ENCODE measurements at regions not wholly inside any gene's neighbourhood (a gene's known extent, or its start where the extent isn't known, plus 50 kb on each side); places are given as distances from the start of the nearest gene placed in this dataset.
A peak's percentile ranks its signal among the peaks of the same experiment; 100 is the strongest.

- Histone ChIP-seq H3K27ac (ENCODE audit: low read depth, low read length) (no peak overlapping the region), H3K27me3 (ENCODE audit: control insufficient read depth, insufficient read depth, low read length) (no peaks in the 10 kb centered on the region), H3K4me3 (ENCODE audit: low read depth, low read length) (no peak overlapping the region), H3K9me3 (ENCODE audit: control insufficient read depth, insufficient read depth, low read length) (no peaks in the 10 kb centered on the region)
- ChIA-PET POLR2A (no interaction called here), CTCF (no interaction called here)
- DNase-seq (ENCODE audit: low read depth, low spot score): no peak
- TF ChIP-seq CTCF (IDR thresholded peaks at IDR 0.05; ENCODE audit: low read depth, low read length): peak; percentile 43
These were observed 244.3 kb downstream of the MTERF1 start for GRCh38 chr7:91636129-91636724.

GRCh38 chr7:91636728-91637127 is 243.8 kb downstream of the MTERF1 start:
- Histone ChIP-seq H3K9me3 (ENCODE audit: control insufficient read depth, insufficient read depth, low read length) (no peaks in the 10 kb centered on the region), H3K4me3 (ENCODE audit: low read depth, low read length) (no peak overlapping the region), H3K27ac (ENCODE audit: low read depth, low read length) (no peak overlapping the region), H3K27me3 (ENCODE audit: control insufficient read depth, insufficient read depth, low read length) (no peaks in the 10 kb centered on the region)
- ChIA-PET POLR2A (no interaction called here), CTCF (interaction anchor here (0.6 to 0.7 kb wide), 2 partner anchors 515 to 930 kb away, joined by 3 to 5 read pairs; no protein-coding TSS in a partner anchor)
- DNase-seq (ENCODE audit: low read depth, low spot score): no peak
- TF ChIP-seq CTCF (IDR thresholded peaks at IDR 0.05; ENCODE audit: low read depth, low read length): no peak

- DNase-seq (ENCODE audit: low read depth, low spot score): no peak
- CTCF ChIA-PET: no interaction called here
- Histone ChIP-seq H3K9me3 (ENCODE audit: control insufficient read depth, insufficient read depth, low read length) (no peaks in the 10 kb centered on the region), H3K4me3 (ENCODE audit: low read depth, low read length) (no peak overlapping the region), H3K27ac (ENCODE audit: low read depth, low read length) (no peak overlapping the region), H3K27me3 (ENCODE audit: control insufficient read depth, insufficient read depth, low read length) (no peaks in the 10 kb centered on the region)
- no peak for TF ChIP-seq CTCF (IDR thresholded peaks at IDR 0.05; ENCODE audit: low read depth, low read length)
- POLR2A ChIA-PET: interaction anchor here (0.6 kb wide), 1 partner anchor 16 kb away, joined by 3 read pairs; no protein-coding TSS in a partner anchor
These were observed 236.2 kb downstream of the MTERF1 start for GRCh38 chr7:91644256-91644655.

- POLR2A ChIA-PET: no interaction called here
These were observed 235.0 kb downstream of the MTERF1 start for GRCh38 chr7:91645542-91645941.

GRCh38 chr7:91651986-91652385 is 228.5 kb downstream of the MTERF1 start:
- Histone ChIP-seq H3K27me3 (ENCODE audit: control insufficient read depth, insufficient read depth, low read length) (no peaks in the 10 kb centered on the region), H3K9me3 (ENCODE audit: control insufficient read depth, insufficient read depth, low read length) (no peaks in the 10 kb centered on the region), H3K4me3 (ENCODE audit: low read depth, low read length) (no peak overlapping the region), H3K27ac (ENCODE audit: low read depth, low read length) (no peak overlapping the region)
- no peak for TF ChIP-seq CTCF (IDR thresholded peaks at IDR 0.05; ENCODE audit: low read depth, low read length)
- DNase-seq (ENCODE audit: low read depth, low spot score): no peak
- ChIA-PET POLR2A (no interaction called here), CTCF (no interaction called here)

More at GRCh38 chr7:91645542-91645941, 235.0 kb downstream of the MTERF1 start:
- Histone ChIP-seq H3K9me3 (ENCODE audit: control insufficient read depth, insufficient read depth, low read length) (no peaks in the 10 kb centered on the region), H3K27me3 (ENCODE audit: control insufficient read depth, insufficient read depth, low read length) (no peaks in the 10 kb centered on the region), H3K27ac (ENCODE audit: low read depth, low read length) (no peak overlapping the region), H3K4me3 (ENCODE audit: low read depth, low read length) (no peak overlapping the region)
- CTCF ChIA-PET: no interaction called here
- DNase-seq (ENCODE audit: low read depth, low spot score): no peak
- no peak for TF ChIP-seq CTCF (IDR thresholded peaks at IDR 0.05; ENCODE audit: low read depth, low read length)

Measured in AG04450 (cell line).